AG10803 (cell line): ENCODE measurements at regions not wholly inside any gene's neighbourhood (a gene's known extent, or its start where the extent isn't known, plus 50 kb on each side); places are given as distances from the start of the nearest gene placed in this dataset.

Source experiments
- DNase-seq: peaks from one replicate; pipeline ENCODE4 v3.0.0; 2010; ENCODE audit warnings: low read depth
- H3K4me3 ChIP-seq: 2 replicates; pipeline ENCODE4 v1.5.1; 2011; ENCODE audit warnings: mild to moderate bottlenecking, low read length, control low read depth
- TF ChIP-seq, protein P1 (sequence below): conservative IDR thresholded peaks from 2 replicates; pipeline ENCODE4 v1.5.1; 2011; ENCODE audit warnings: mild to moderate bottlenecking, low read length, control low read depth, inconsistent platforms

DNA sequence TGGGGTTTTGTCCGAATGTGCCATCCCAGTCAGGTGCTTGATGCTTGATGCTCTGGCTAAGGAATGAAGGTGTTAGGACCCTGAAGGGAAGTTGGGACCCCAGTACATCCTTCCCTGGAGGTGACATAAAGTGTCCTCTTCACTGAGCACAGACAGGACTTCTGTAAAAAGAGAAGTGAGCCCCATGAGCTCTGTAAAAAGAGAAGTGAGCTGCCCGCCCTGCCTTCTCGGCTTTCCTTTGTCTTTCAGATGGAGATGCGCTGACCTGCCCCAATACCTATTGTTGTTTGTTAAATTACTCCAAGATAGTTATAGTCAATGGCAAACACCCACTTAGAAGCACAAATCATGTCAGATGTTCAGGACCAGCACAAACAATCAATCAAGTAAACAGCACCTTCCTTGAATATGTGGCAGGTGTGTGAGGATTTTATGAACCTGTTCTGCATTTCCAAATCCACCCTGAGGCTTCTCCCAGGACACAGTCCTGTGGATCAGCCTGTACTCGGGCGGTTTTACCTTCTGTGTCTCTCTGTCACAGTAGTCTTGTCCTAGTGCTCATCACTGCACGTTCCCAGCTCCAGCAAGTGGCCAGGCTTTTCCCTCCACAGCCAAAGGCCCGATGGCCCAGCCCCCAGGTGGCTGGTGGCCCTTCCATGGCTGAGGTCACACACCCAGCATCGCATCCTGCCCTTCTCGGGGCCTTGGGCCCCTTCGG is 191.4 kb downstream of the MTRR start:
- no peak for DNase-seq
- H3K4me3 ChIP-seq, result no peak overlapping the region
- TF ChIP-seq, protein P1, sequence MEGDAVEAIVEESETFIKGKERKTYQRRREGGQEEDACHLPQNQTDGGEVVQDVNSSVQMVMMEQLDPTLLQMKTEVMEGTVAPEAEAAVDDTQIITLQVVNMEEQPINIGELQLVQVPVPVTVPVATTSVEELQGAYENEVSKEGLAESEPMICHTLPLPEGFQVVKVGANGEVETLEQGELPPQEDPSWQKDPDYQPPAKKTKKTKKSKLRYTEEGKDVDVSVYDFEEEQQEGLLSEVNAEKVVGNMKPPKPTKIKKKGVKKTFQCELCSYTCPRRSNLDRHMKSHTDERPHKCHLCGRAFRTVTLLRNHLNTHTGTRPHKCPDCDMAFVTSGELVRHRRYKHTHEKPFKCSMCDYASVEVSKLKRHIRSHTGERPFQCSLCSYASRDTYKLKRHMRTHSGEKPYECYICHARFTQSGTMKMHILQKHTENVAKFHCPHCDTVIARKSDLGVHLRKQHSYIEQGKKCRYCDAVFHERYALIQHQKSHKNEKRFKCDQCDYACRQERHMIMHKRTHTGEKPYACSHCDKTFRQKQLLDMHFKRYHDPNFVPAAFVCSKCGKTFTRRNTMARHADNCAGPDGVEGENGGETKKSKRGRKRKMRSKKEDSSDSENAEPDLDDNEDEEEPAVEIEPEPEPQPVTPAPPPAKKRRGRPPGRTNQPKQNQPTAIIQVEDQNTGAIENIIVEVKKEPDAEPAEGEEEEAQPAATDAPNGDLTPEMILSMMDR, result no peak

DNA sequence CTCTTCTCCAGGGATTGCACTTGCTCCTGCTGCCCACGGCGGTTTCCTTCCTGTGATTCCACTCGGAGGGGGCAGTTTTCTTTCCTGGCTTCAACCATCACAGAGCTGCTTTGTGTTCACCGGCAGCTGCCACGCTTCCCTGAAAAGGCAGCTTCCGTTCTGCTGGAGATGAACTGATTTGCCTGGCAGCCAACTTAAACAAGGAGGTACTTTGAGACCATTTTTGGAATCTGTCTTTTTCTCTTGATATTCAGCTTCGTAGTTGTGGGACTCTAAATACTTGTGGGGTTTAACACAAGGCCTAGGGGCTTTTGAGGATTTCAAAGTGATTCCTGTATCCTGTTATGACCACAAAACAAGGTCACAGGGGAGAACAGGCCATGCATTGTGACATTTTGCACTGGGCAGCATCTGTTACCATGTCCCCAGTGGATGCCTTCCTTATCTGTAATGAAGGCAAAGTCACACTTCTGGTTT is 192.0 kb downstream of the MTRR start:
- no peak overlapping the region for H3K4me3 ChIP-seq
- DNase-seq, result no peak

DNA sequence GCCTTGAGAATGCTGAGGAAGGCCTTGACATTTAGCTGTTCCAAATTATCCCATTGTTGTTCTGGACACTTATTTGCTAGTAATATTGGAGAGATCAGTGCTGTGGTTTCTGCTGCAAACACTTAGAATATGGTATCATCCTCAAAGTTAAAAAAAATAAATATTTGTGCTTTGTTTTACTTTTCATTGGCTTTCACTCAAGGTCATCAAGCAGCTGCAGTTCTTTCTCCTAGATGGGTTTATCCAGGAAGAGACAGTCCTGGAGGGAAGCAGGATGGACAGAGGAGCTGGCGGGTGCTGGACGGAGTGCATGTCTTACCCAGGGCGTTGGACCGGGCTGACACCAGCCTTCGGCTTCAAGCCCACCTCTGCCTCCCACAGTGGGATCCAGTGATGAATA is 193.6 kb downstream of the MTRR start:
- DNase-seq, result no peak
- TF ChIP-seq, protein P1, result no peak
- H3K4me3 ChIP-seq, result no peak overlapping the region

More for the DNA sequence above, 192.0 kb downstream of the MTRR start:
- TF ChIP-seq, protein P1, result no peak

DNA sequence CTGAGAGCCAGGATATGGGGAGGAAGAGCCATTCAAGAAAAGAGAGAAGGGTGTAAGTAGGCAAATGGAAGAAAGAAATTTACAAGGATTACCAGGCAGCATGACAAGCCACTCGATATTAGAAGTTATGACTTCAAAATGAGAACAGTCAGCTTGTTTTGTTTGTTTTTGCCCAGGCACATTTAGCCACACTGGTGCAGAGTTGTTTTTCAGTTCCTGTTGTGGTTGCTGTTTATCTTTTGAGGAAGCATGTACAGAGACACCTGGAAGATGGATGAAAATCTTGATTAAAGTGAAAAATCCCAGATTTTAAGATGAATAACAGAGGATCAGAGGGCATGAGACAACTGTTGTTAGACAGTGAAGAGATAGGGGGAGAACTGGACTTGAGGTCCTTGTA is 199.1 kb downstream of the MTRR start:
- TF ChIP-seq, protein P1, result no peak
- H3K4me3 ChIP-seq, result no peak overlapping the region
- no peak for DNase-seq

DNA sequence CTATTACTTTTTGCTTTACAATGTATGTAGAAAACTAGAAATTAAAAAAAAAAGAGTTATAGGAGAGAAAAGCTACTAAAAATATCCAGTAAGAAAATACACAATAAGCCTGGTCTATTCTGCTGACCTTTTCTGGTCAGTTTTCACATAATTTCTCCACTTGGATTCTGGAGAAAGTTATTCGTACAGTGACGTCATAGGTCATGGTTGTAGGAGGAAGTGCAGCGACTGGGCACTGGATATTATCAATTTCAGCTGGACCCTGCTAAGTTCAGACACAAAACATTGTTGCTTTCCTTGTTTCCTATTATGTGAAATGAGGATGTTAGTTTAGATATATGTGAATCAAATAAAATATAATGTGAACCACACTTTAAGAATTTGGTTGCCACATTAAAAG is 201.2 kb downstream of the MTRR start:
- no peak for DNase-seq

DNA sequence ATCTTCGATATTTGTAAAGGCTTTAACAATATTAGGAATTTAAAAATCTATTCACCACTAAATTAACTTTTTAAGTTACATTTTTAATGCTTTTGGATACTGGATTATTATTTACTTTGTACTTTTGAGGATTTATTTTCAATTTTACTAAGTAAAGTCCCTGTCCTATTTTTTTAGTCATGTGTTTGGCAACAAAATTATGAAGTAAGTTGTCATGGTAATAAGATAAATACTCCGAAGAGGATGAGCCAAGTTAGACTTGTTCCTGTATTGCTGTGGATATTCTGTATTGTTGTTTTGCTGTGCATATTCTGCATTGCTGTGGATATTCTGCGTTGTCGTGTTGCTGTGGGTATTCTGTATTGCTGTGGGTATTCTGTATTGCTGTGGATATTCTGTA is 210.1 kb downstream of the MTRR start:
- no peak for DNase-seq
- TF ChIP-seq, protein P1, result no peak
- no peak overlapping the region for H3K4me3 ChIP-seq

More for the DNA sequence above, 201.2 kb downstream of the MTRR start:
- H3K4me3 ChIP-seq, result no peak overlapping the region
- TF ChIP-seq, protein P1, result no peak

DNA sequence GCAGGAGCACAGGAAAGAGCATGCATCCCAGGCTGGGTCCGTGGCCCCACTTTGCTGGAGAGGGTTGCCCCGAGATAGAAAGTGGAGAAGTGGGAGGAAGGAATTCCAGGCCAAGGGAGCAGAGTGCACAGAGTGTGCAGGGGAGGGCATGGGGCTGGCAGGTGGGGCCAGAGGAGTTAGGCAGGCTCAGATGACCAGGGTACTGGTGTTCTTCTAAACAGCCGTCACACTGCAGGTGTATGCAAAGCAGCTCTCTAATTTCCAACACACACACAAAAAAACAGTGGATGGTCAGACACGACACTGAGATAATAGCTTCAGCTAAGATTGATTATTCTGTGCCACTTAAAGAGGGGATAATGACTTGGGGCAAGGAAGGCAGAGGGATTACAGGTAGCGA is 212.2 kb downstream of the MTRR start:
- DNase-seq, result no peak
- TF ChIP-seq, protein P1, result no peak
- no peak overlapping the region for H3K4me3 ChIP-seq
